A549 (cell line): ENCODE measurements at regions not wholly inside any gene's neighbourhood (a gene's known extent, or its start where the extent isn't known, plus 50 kb on each side); places are given as distances from the start of the nearest gene placed in this dataset.

ENCODE experiments used
- ATAC-seq, 2 experiments: fragments of 200-7000 bp in 1 of 2; fragments of >200 bp in 1 of 2; cut with Nextera tagmentation in 1 of 2; cut with Tn5 transposase in 1 of 2; 3 replicates each; pipeline versions ENCODE4 v1.8.0 to v1.9.1; 2018 to 2020; ENCODE audit warnings: mild to moderate bottlenecking in 1 of 2, moderate library complexity in 1 of 2
- CTCF ChIA-PET: fragments of 300-600 bp; sonication (Branson Sonifier 250); formaldehyde crosslinking; extraction: SDS; loops from one replicate; lab custom pipeline; 2021; ENCODE audit warnings: antibody characterized with exemption, inconsistent platforms; lab: Yijun Ruan, JAX
- POLR2A ChIA-PET: fragments of 350-600 bp; formaldehyde crosslinking; extraction: SDS; loops from one replicate; lab custom pipeline; 2021; ENCODE audit warnings: antibody characterized with exemption, inconsistent platforms; lab: Yijun Ruan, JAX
- DNase-seq, 2 experiments: peaks; one replicate each; pipeline versions ENCODE4 v3.0.0 to v3.0.0-alpha.2; 2011 to 2016; ENCODE audit warnings: low read depth in 1 of 2, low spot score in 1 of 2
- FAIRE-seq: peaks from 2 replicates; lab custom pipeline; 2011; peaks lifted over from hg19 to GRCh38; lab: Jason Lieb, UNC
- H3K27ac ChIP-seq, 2 experiments: fragments of >200 bp; sonication (Bioruptor Twin); formaldehyde crosslinking; 3 replicates each; pipeline ENCODE4 v1.5.1; 2016 to 2017
- H3K4me1 ChIP-seq: fragments of >200 bp; sonication (Bioruptor Twin); formaldehyde crosslinking; 3 replicates; pipeline ENCODE4 v1.6.1; 2016
- H3K4me2 ChIP-seq: fragments of >200 bp; sonication (Bioruptor Twin); formaldehyde crosslinking; 3 replicates; pipeline ENCODE4 v1.6.1; 2016
- H3K4me3 ChIP-seq: fragments of >200 bp; sonication (Bioruptor Twin); formaldehyde crosslinking; 3 replicates; pipeline ENCODE4 v1.5.1; 2016
- H3K9me3 ChIP-seq: fragments of >200 bp; sonication (Bioruptor Twin); formaldehyde crosslinking; 3 replicates; pipeline ENCODE4 v1.6.1; 2016
- BCL3 ChIP-seq: fragments of >200 bp; sonication (Bioruptor Twin); formaldehyde crosslinking; IDR thresholded peaks from 3 replicates; pipeline ENCODE4 v1.6.1; 2016
- CEBPB ChIP-seq, 2 experiments: fragments of >200 bp in 1 of 2; sonication (Bioruptor Twin) in 1 of 2; formaldehyde crosslinking in 1 of 2; IDR thresholded peaks; 2 replicates each; pipeline ENCODE4 v1.6.1; 2012 to 2016
- CHD2 ChIP-seq: fragments of 150-350 bp; IDR thresholded peaks from 2 replicates; pipeline ENCODE4 v1.6.1; 2014; ENCODE audit warnings: low read length; ENCODE audit not compliant: partially characterized antibody
- CHD4 ChIP-seq: fragments of 200-600 bp; sonication (generic); IDR thresholded peaks from 2 replicates; pipeline ENCODE4 v1.6.1; 2016; ENCODE audit warnings: antibody characterized with exemption, mild to moderate bottlenecking, borderline replicate concordance
- CTCF ChIP-seq: fragments of >200 bp; sonication (Bioruptor Twin); formaldehyde crosslinking; IDR thresholded peaks from 3 replicates; pipeline ENCODE4 v1.5.1; 2016
- E2F6 ChIP-seq: IDR thresholded peaks from 2 replicates; pipeline ENCODE4 v1.6.1; 2012; ENCODE audit warnings: low read depth, borderline replicate concordance
- ESRRA ChIP-seq: fragments of 150-350 bp; IDR thresholded peaks from 2 replicates; pipeline ENCODE4 v1.6.1; 2014; ENCODE audit warnings: mild to moderate bottlenecking, low read length, borderline replicate concordance
- GATA3 ChIP-seq: IDR thresholded peaks from 2 replicates; pipeline ENCODE4 v1.6.1; 2012; ENCODE audit warnings: borderline replicate concordance
- HES2 ChIP-seq: fragments of >200 bp; sonication (Bioruptor Twin); formaldehyde crosslinking; IDR thresholded peaks from 2 replicates; pipeline ENCODE4 v1.6.1; 2016
- HOXB13 ChIP-seq: fragments of 250-450 bp; sonication (Bioruptor Pico); IDR thresholded peaks from 2 replicates; pipeline ENCODE4 v1.5.0; 2020; ENCODE audit warnings: low read depth, mild to moderate bottlenecking, moderate library complexity
- HOXB5 ChIP-seq: fragments of 250-450 bp; sonication (Bioruptor Pico); IDR thresholded peaks from 2 replicates; pipeline ENCODE4 v1.5.0; 2020; ENCODE audit warnings: mild to moderate bottlenecking, moderate library complexity
- JUN ChIP-seq, 2 experiments: fragments of >200 bp; sonication (Bioruptor Twin); formaldehyde crosslinking; IDR thresholded peaks; 2 replicates in 1 of 2; 3 replicates in 1 of 2; pipeline ENCODE4 v1.6.1; 2016 to 2017
- KDM1A ChIP-seq: fragments of 200-600 bp; sonication (generic); IDR thresholded peaks from 2 replicates; pipeline ENCODE4 v1.6.1; 2016; ENCODE audit warnings: low read depth, mild to moderate bottlenecking
- KDM5A ChIP-seq: fragments of 200-600 bp; sonication (generic); IDR thresholded peaks from 2 replicates; pipeline ENCODE4 v1.6.1; 2016; ENCODE audit warnings: antibody characterized with exemption, mild to moderate bottlenecking
- MYC ChIP-seq: IDR thresholded peaks from 2 replicates; pipeline ENCODE4 v1.6.1; 2012; ENCODE audit warnings: mild to moderate bottlenecking, inconsistent platforms, low read length, improper control_type of control experiment, borderline replicate concordance
- NFE2L2 ChIP-seq: fragments of 150-350 bp; conservative IDR thresholded peaks from 2 replicates; pipeline ENCODE4 v1.6.1; 2014; ENCODE audit warnings: low read length
- PBX3 ChIP-seq: IDR thresholded peaks from 2 replicates; pipeline ENCODE4 v1.6.1; 2012
- PHF8 ChIP-seq: fragments of 200-600 bp; sonication (generic); IDR thresholded peaks from 2 replicates; pipeline ENCODE4 v1.6.1; 2016; ENCODE audit warnings: low read depth, mild to moderate bottlenecking, antibody characterized with exemption, moderate library complexity, borderline replicate concordance
- RCOR1 ChIP-seq: fragments of 150-350 bp; IDR thresholded peaks from 2 replicates; pipeline ENCODE4 v1.6.1; 2014; ENCODE audit warnings: antibody characterized with exemption, low read length, low read depth
- RFX5 ChIP-seq: fragments of 450-650 bp; IDR thresholded peaks from 2 replicates; pipeline ENCODE4 v1.7.1; 2014; ENCODE audit warnings: antibody characterized with exemption, mild to moderate bottlenecking, moderate library complexity
- SMC3 ChIP-seq: fragments of >200 bp; sonication (Bioruptor Twin); formaldehyde crosslinking; IDR thresholded peaks from 3 replicates; pipeline ENCODE4 v1.6.1; 2018; ENCODE audit warnings: inconsistent platforms
- SREBF2 ChIP-seq: fragments of 450-650 bp; IDR thresholded peaks from 2 replicates; pipeline ENCODE4 v1.6.1; 2014; ENCODE audit warnings: mild to moderate bottlenecking, moderate library complexity
- TP53 ChIP-seq: fragments of 250-450 bp; sonication (Bioruptor Pico); IDR thresholded peaks from 2 replicates; pipeline ENCODE4 v1.5.0; 2021; ENCODE audit warnings: mild to moderate bottlenecking, moderate library complexity
- USF2 ChIP-seq: fragments of 450-650 bp; IDR thresholded peaks from 2 replicates; pipeline ENCODE4 v1.6.1; 2014; ENCODE audit warnings: antibody characterized with exemption
- ZC3H11A ChIP-seq: fragments of 450-650 bp; IDR thresholded peaks from 2 replicates; pipeline ENCODE4 v1.6.1; 2014; ENCODE audit warnings: antibody characterized with exemption, mild to moderate bottlenecking
- ZFP36 ChIP-seq: fragments of 450-650 bp; IDR thresholded peaks from 2 replicates; pipeline ENCODE4 v1.6.1; 2014; ENCODE audit warnings: borderline replicate concordance; ENCODE audit not compliant: partially characterized antibody
- ZSCAN20 ChIP-seq: fragments of 250-450 bp; sonication (Bioruptor Pico); IDR thresholded peaks from 2 replicates; pipeline ENCODE4 v1.8.0; 2022; ENCODE audit warnings: mild to moderate bottlenecking, moderate library complexity
- WGBS: methylation state at CpG from one replicate; pipeline ENCODE4 v1.1.6; 2017; ENCODE audit errors: missing lambda C conversion rate; 5-methylcytosine and 5-hydroxymethylcytosine counted together

- DNase-seq (no peak), ATAC-seq (no peak), FAIRE-seq (no peak)
- Histone ChIP-seq H3K27ac (no peak overlapping the region), H3K4me3 (no peak overlapping the region), H3K9me3 (no peaks in the 10 kb centered on the region), H3K4me2 (no peak overlapping the region), H3K4me1 (no peaks in the 10 kb centered on the region)
- ChIA-PET POLR2A (no interaction called here), CTCF (interaction anchor here (0.6 to 2.0 kb wide), 3 partner anchors 12 to 32 kb away, joined by 3 to 6 read pairs (median 3); no protein-coding TSS in a partner anchor)
- WGBS: 68% methylated on average over 11 of the region's 11 CpGs
- no peak for TF ChIP-seq SMC3
- no peak for TF ChIP-seq NFE2L2
- no peak for TF ChIP-seq RFX5
- no peak for TF ChIP-seq ESRRA
- TF ChIP-seq CTCF: no peak
Observed at GRCh38 chr3:13124631-13125030, 51.4 kb upstream of the IQSEC1 start.

- TF ChIP-seq E2F6: no peak
- no peak for TF ChIP-seq CHD4
- TF ChIP-seq MYC: no peak
- TF ChIP-seq KDM1A: no peak
- no peak for TF ChIP-seq ZSCAN20 (CRISPR knock-in tag)
- TF ChIP-seq CHD2: no peak
- TF ChIP-seq HOXB13 (CRISPR knock-in tag): no peak
- no peak for TF ChIP-seq CEBPB (IDR thresholded peaks at IDR 0.05)
- TF ChIP-seq BCL3: no peak
- no peak for TF ChIP-seq NFE2L2
- no peak for TF ChIP-seq HES2
- no peak for FAIRE-seq
- no peak overlapping the region for H3K4me3 ChIP-seq
- WGBS: 78% methylated on average over 11 of the region's 11 CpGs
- ChIA-PET CTCF (interaction anchor here (0.9 to 1.2 kb wide), 2 partner anchors 11 to 534 kb away, joined by 3 read pairs; no protein-coding TSS in a partner anchor), POLR2A (no interaction called here)
- H3K4me1 ChIP-seq: no peaks in the 10 kb centered on the region
- H3K27ac ChIP-seq: no peak overlapping the region
- DNase-seq: no peak
- H3K9me3 ChIP-seq: no peaks in the 10 kb centered on the region
- H3K4me2 ChIP-seq: no peak overlapping the region
- no peak for ATAC-seq
Observed at GRCh38 chr3:13123765-13124164, 50.5 kb upstream of the IQSEC1 start.

- no peak overlapping the region for H3K4me3 ChIP-seq
- DNase-seq: no peak
- no peak for ATAC-seq
- POLR2A ChIA-PET: no interaction called here
- H3K27ac ChIP-seq: no peak overlapping the region
- CTCF ChIA-PET: interaction anchor here (0.9 kb wide), 1 partner anchor 534 kb away, joined by 3 read pairs; no protein-coding TSS in a partner anchor
- H3K4me1 ChIP-seq: no peaks in the 10 kb centered on the region
- no peaks in the 10 kb centered on the region for H3K9me3 ChIP-seq
- no peak for FAIRE-seq
- WGBS: 66% methylated on average over 10 of the region's 10 CpGs
- H3K4me2 ChIP-seq: no peak overlapping the region
- TF ChIP-seq ZFP36 (no peak), PHF8 (no peak), RCOR1 (no peak), RFX5 (no peak), JUN (IDR thresholded peaks at IDR 0.05) (no peak), USF2 (no peak), E2F6 (no peak), SREBF2 (no peak), PBX3 (no peak), KDM5A (no peak), HES2 (no peak), TP53 (no peak), KDM1A (no peak), ZC3H11A (no peak), GATA3 (no peak), HOXB5 (no peak)
Observed at GRCh38 chr3:13123013-13123654, 49.9 kb upstream of the IQSEC1 start.
